ENCODE measurements at regions not wholly inside any gene's neighbourhood (a gene's known extent, or its start where the extent isn't known, plus 50 kb on each side); places are given as distances from the start of the nearest gene placed in this dataset.

DNA sequence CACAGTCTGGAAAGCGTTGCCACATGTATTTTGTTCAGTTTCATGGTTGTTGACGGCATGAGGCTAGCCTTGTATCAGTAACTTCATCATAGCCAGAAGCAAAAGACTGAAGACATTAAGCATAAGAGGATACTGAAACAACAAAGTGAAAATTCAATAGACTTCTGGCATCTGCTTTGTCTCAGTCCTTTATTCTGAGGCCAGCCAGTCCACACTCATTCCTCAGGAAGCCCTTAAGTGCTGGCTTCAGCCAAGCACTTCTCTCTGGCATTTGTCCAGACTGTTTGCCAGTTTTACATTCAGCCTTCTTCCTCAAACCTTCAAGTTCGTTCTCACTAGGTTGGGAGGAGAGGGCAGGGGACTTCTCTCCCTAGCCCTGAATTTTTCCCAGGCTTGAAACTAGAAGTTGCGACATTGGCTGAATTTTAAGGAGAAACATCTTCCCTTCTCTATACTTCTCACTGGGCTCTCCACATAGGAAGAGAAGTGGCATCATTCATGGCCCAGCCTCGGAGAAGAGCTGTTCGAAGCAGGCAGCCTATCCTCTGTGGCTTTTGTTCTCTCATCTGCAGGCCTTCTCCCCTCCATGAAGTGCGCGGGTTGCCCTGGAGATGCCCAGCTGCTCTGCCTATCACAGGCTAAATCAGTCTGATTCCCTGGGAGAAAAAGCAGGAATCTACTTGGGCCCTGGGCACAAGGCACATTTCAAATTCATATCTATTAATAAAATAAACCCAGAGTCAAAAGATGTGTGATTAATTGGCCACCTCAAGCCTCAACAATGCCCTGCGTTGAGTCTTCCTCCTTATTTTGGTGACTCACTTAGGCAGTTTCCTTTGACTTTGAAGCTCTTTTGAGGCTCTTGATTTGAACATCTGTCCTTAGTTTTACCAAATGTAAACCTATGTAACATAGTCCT is 130.9 kb upstream of the PLEKHA5 start:
- TF ChIP-seq, protein P1, sequence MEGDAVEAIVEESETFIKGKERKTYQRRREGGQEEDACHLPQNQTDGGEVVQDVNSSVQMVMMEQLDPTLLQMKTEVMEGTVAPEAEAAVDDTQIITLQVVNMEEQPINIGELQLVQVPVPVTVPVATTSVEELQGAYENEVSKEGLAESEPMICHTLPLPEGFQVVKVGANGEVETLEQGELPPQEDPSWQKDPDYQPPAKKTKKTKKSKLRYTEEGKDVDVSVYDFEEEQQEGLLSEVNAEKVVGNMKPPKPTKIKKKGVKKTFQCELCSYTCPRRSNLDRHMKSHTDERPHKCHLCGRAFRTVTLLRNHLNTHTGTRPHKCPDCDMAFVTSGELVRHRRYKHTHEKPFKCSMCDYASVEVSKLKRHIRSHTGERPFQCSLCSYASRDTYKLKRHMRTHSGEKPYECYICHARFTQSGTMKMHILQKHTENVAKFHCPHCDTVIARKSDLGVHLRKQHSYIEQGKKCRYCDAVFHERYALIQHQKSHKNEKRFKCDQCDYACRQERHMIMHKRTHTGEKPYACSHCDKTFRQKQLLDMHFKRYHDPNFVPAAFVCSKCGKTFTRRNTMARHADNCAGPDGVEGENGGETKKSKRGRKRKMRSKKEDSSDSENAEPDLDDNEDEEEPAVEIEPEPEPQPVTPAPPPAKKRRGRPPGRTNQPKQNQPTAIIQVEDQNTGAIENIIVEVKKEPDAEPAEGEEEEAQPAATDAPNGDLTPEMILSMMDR (conservative IDR thresholded peaks at IDR 0.05): no peak
- no peak for TF ChIP-seq ZFX (IDR thresholded peaks at IDR 0.05)

All from C4-2B (cell line).